Panc1 (cell line): ENCODE measurements at regions not wholly inside any gene's neighbourhood (a gene's known extent, or its start where the extent isn't known, plus 50 kb on each side); places are given as distances from the start of the nearest gene placed in this dataset.

Source experiments
- ATAC-seq: fragments of 200-7000 bp; cut with Tn5 transposase; 2 replicates; pipeline ENCODE4 v1.9.1; 2020; ENCODE audit warnings: mild to moderate bottlenecking, moderate library complexity
- BruUV-seq: library from RNA; stranded (reverse); fragments of 400-500 nt; replicated peaks from 2 replicates; lab custom pipeline; 2021; lab: Mats Ljungman, UMichigan
- CTCF ChIA-PET: fragments of 300-600 bp; sonication (Branson Sonifier 250); formaldehyde crosslinking; loops from one replicate; lab custom pipeline; 2022; ENCODE audit warnings: antibody characterized with exemption; lab: Charles Lee
- POLR2A ChIA-PET: fragments of 300-600 bp; sonication (Branson Sonifier 250); formaldehyde crosslinking; loops from one replicate; lab custom pipeline; 2022; ENCODE audit warnings: antibody characterized with exemption; lab: Charles Lee
- DNase-seq: peaks from one replicate; pipeline ENCODE4 v3.0.0-alpha.2; 2010; ENCODE audit warnings: low read depth, low spot score
- H3K27ac ChIP-seq: 2 replicates; pipeline ENCODE4 v1.5.1; 2011; ENCODE audit warnings: mild to moderate bottlenecking, low read length, inconsistent platforms
- H3K27me3 ChIP-seq: fragments of 200-500 bp; sonication (Bioruptor generic); 2 replicates; pipeline ENCODE4 v1.6.0; 2014; ENCODE audit warnings: low read length, inconsistent platforms; ENCODE audit not compliant: control insufficient read depth, insufficient read depth
- H3K36me3 ChIP-seq: fragments of 200-500 bp; sonication (Bioruptor generic); 2 replicates; pipeline ENCODE4 v1.5.1; 2014; ENCODE audit warnings: inconsistent platforms, mild to moderate bottlenecking, low read length, moderate library complexity; ENCODE audit not compliant: control insufficient read depth, insufficient read depth
- H3K4me1 ChIP-seq: 2 replicates; pipeline ENCODE4 v1.5.1; 2011; ENCODE audit warnings: inconsistent platforms, mild to moderate bottlenecking, low read length, moderate library complexity; ENCODE audit not compliant: control insufficient read depth, insufficient read depth
- H3K4me3 ChIP-seq, 2 experiments: 2 replicates each; pipeline ENCODE4 v1.5.1; 2011 to 2012; ENCODE audit warnings: low read depth in 2 of 2, low read length in 2 of 2, mild to moderate bottlenecking in 2 of 2, inconsistent platforms in 1 of 2, moderate library complexity in 1 of 2
- H3K9me3 ChIP-seq: fragments of 200-500 bp; sonication (Bioruptor generic); 2 replicates; pipeline ENCODE4 v1.5.1; 2014; ENCODE audit warnings: low read depth, mild to moderate bottlenecking, inconsistent platforms, low read length, moderate library complexity; ENCODE audit not compliant: control insufficient read depth, insufficient read depth
- CTCF ChIP-seq: fragments of 450-650 bp; IDR thresholded peaks from 2 replicates; pipeline ENCODE4 v1.5.1; 2017; ENCODE audit warnings: mild to moderate bottlenecking
- POLR2AphosphoS5 ChIP-seq: IDR thresholded peaks from 2 replicates; pipeline ENCODE4 v1.6.1; 2012; ENCODE audit warnings: mild to moderate bottlenecking, low read depth, low read length, moderate library complexity
- REST ChIP-seq, 2 experiments: IDR thresholded peaks; 2 replicates each; pipeline ENCODE4 v1.6.1; 2011 to 2012; ENCODE audit warnings: low read depth in 2 of 2, control low read depth in 1 of 2, low read length in 1 of 2, mild to moderate bottlenecking in 1 of 2, moderate library complexity in 1 of 2; ENCODE audit not compliant: insufficient read depth in 1 of 2
- SIN3A ChIP-seq: IDR thresholded peaks from 2 replicates; pipeline ENCODE4 v1.6.1; 2012; ENCODE audit warnings: low read depth, mild to moderate bottlenecking, low read length, moderate library complexity, borderline replicate concordance; ENCODE audit not compliant: insufficient read depth
- TCF7L2 ChIP-seq: IDR thresholded peaks from 2 replicates; pipeline ENCODE4 v1.6.1; 2011; ENCODE audit warnings: mild to moderate bottlenecking, low read depth, low read length, inconsistent platforms
- in situ Hi-C: cut with HindIII; loops from 2 replicates; pipeline ENCODE4 v1.10.0; 2016; ENCODE audit warnings: low sequenced_read_pairs, low pct_unique_long_range_greater_than_20kb
- intact Hi-C: fragments of 100-400 bp; cut with micrococcal nuclease; formaldehyde crosslinking; loops from one replicate; pipeline ENCODE4 v1.10.0; 2022; ENCODE audit not compliant: unreplicated experiment

DNA sequence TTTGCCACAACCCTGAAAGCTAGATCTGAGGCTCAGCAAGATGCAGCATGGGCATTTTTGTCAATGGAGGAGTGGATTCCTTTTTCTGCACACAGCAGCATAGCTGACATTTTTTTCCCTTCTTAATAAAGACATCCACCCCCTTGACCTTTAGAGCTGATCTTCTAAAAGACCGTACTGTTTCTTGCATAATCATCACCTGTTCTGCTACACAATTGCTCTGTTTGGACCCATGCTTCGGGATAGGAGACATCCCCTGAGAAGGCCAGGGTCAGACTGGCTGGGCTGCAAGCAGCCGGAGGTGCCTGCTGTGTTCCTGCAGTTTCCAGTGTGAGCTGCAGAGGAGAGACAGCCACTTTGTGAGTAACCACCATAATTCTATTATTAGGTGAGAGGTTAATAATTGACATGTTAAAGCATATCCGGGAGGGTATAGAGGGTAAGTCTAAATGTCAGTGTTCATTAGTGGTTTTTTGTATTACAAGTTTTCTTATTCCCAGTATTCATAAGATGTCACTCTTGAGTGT is 108.5 kb upstream of the C1QTNF9B start:
- ChIA-PET POLR2A (no interaction called here), CTCF (no interaction called here)
- TF ChIP-seq CTCF: no peak
- TF ChIP-seq REST (IDR thresholded peaks at IDR 0.05; ENCODE audit: insufficient read depth in 1 of 2, low read depth in 2 of 2, low read length in 1 of 2): no peak
- no peak for TF ChIP-seq SIN3A
- TF ChIP-seq POLR2AphosphoS5: no peak
- TF ChIP-seq TCF7L2: no peak
- ATAC-seq (no peak), DNase-seq (no peak)
- no peaks in the 10 kb centered on the region; the same call in 1 of the 2 replicates for H3K27me3 ChIP-seq
- intact Hi-C loops (no loop called here), in situ Hi-C loops (no loop called here)
- H3K27ac ChIP-seq: no peak overlapping the region
- H3K9me3 ChIP-seq: no peaks in the 10 kb centered on the region
- no peaks in the 10 kb centered on the region for H3K4me1 ChIP-seq
- no peaks in the 10 kb centered on the region for H3K36me3 ChIP-seq
- BruUV-seq: no TSS peak
- H3K4me3 ChIP-seq: no peak overlapping the region

GRCh38 chr13:24006520-24007248 is 109.4 kb upstream of the C1QTNF9B start:
- intact Hi-C loops (no loop called here), in situ Hi-C loops (no loop called here)
- no TSS peak for BruUV-seq
- Histone ChIP-seq H3K36me3 (no peaks in the 10 kb centered on the region), H3K9me3 (no peaks in the 10 kb centered on the region), H3K27ac (no peak overlapping the region), H3K4me3 (no peak overlapping the region), H3K4me1 (no peaks in the 10 kb centered on the region), H3K27me3 (no peaks in the 10 kb centered on the region; the same call in 1 of the 2 replicates)
- ChIA-PET POLR2A (interaction anchor here (0.6 kb wide), 1 partner anchor 352 kb away, joined by 3 read pairs; no protein-coding TSS in a partner anchor), CTCF (no interaction called here)
- TF ChIP-seq REST (IDR thresholded peaks at IDR 0.05; ENCODE audit: insufficient read depth in 1 of 2, low read depth in 2 of 2, low read length in 1 of 2) (no peak), CTCF (no peak), POLR2AphosphoS5 (no peak), TCF7L2 (no peak), SIN3A (no peak)
- DNase-seq (no peak), ATAC-seq (no peak)
